GM12873 (cell line): ENCODE measurements at regions not wholly inside any gene's neighbourhood (a gene's known extent, or its start where the extent isn't known, plus 50 kb on each side); places are given as distances from the start of the nearest gene placed in this dataset.

ENCODE experiments used
- CTCF ChIP-seq: IDR thresholded peaks from 2 replicates; pipeline ENCODE4 v1.5.1; 2012; ENCODE audit warnings: low read depth, mild to moderate bottlenecking, moderate library complexity, low read length, control low read depth; ENCODE audit not compliant: insufficient read depth; ENCODE audit errors: missing control alignments

- no peak for TF ChIP-seq CTCF
These were observed 186.6 kb upstream of the SPAG17 start for GRCh38 chr1:118371612-118372011.

DNA sequence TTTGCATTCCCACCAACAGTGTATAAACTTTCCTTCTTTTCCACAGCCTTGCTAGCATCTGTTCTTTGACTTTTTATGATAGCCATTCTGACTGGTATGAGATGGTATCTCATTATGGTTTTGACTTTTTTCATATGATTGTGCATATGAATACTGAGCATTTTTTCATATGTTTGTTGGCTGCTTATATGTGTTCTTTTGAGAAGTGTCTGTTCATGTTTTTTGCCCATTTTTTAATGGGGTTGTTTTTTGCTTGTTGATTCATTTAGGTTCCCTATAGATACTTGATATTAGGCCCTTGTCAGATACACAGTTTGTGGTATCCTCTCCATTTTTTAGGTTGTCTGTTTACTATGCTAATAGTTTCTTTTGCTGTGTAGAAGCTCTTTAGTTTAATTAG lies 185.8 kb upstream of the SPAG17 start:
- no peak for TF ChIP-seq CTCF

- no peak for TF ChIP-seq CTCF
These were observed 181.3 kb upstream of the SPAG17 start for GRCh38 chr1:118366286-118366685.

GRCh38 chr1:118364882-118365281 lies 179.9 kb upstream of the SPAG17 start:
- TF ChIP-seq CTCF: no peak

GRCh38 chr1:118363396-118363795 lies 178.4 kb upstream of the SPAG17 start:
- no peak for TF ChIP-seq CTCF

DNA sequence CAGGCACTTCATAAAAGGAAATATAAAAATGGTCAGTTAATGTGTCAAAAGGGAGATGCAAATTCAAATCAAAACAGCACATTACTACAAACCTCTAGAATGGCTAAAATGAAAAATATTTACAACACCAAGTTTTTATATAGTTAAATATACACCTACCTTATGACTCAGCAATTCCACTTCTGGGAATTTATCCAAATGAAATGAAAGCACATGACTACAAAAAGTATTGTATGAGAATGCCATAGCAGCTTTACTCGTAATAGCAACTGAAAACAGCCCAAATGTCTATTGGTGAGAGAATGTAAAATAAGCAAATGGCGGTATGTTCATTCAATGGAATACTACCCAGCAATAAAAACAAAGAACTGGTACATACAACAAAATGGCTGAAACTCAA lies 175.8 kb upstream of the SPAG17 start:
- TF ChIP-seq CTCF: no peak

DNA sequence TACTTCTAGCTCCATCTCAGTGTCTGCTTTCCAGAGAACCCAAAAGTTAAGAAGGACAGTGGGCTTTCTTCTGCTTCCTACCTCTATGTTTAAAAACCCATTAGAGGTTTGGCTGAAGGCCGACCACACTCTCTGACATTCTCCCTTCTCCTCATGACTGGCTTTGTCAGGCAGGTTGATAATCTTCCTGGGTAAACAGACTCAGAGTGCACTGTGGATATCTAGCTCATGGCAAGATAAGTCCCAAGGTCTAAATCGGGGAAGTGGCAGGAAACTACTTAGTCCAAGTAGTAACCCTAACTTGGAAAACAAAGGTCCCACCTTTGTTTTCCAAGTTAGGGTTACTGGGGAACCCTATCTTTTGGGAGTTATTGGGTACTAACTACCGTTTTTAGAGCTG lies 161.9 kb upstream of the SPAG17 start:
- TF ChIP-seq CTCF: no peak
